Endothelial cell of umbilical vein (primary cell): ENCODE measurements at regions not wholly inside any gene's neighbourhood (a gene's known extent, or its start where the extent isn't known, plus 50 kb on each side); places are given as distances from the start of the nearest gene placed in this dataset.

Experiments
- BruUV-seq: library from RNA; stranded (reverse); fragments of 400-500 nt; replicated peaks from 2 replicates; lab custom pipeline; 2021; lab: Mats Ljungman, UMichigan
- CTCF ChIA-PET: fragments of 300-600, 350-600 bp; sonication (Branson Sonifier 250); formaldehyde crosslinking; loops from one replicate; lab custom pipeline; 2021; ENCODE audit warnings: antibody characterized with exemption, inconsistent platforms; lab: Charles Lee
- POLR2A ChIA-PET: fragments of 300-600, 350-600 bp; sonication (Branson Sonifier 250); formaldehyde crosslinking; loops from one replicate; lab custom pipeline; 2021; ENCODE audit warnings: antibody characterized with exemption, inconsistent platforms; lab: Charles Lee
- DNase-seq: peaks from one replicate; pipeline ENCODE4 v3.0.0-alpha.2; 2011; ENCODE audit warnings: low read depth, low spot score
- FAIRE-seq: peaks from 2 replicates; lab custom pipeline; 2011; peaks lifted over from hg19 to GRCh38; lab: Jason Lieb, UNC
- H2AFZ ChIP-seq: 2 replicates; pipeline ENCODE4 v1.6.0; 2012; ENCODE audit warnings: low read depth, low read length, control low read depth, inconsistent platforms
- H3K27ac ChIP-seq: 2 replicates; pipeline ENCODE4 v1.5.1; 2011; ENCODE audit warnings: low read depth, mild to moderate bottlenecking, control low read depth, low read length, moderate library complexity; ENCODE audit not compliant: insufficient read depth
- H3K27me3 ChIP-seq, 2 experiments: 2 replicates each; pipeline versions ENCODE4 v1.6.0 to v1.6.1; 2011; ENCODE audit warnings: low read length in 2 of 2, mixed read lengths in 1 of 2; ENCODE audit not compliant: control insufficient read depth in 2 of 2, insufficient read depth in 2 of 2
- H3K36me3 ChIP-seq, 2 experiments: 2 replicates in 1 of 2; 3 replicates in 1 of 2; pipeline ENCODE4 v1.5.1; 2011; ENCODE audit warnings: low read length in 2 of 2, mild to moderate bottlenecking in 1 of 2, moderate library complexity in 1 of 2; ENCODE audit not compliant: control insufficient read depth in 2 of 2, insufficient read depth in 2 of 2; ENCODE audit errors: extremely low read depth in 1 of 2
- H3K4me1 ChIP-seq: 3 replicates; pipeline ENCODE4 v1.5.1; 2011; ENCODE audit warnings: mild to moderate bottlenecking, low read length; ENCODE audit not compliant: control insufficient read depth, insufficient read depth; ENCODE audit errors: extremely low read depth
- H3K4me2 ChIP-seq: 2 replicates; pipeline ENCODE4 v1.6.1; 2011; ENCODE audit warnings: low read length, control low read depth, mixed read lengths; ENCODE audit not compliant: insufficient read depth
- H3K4me3 ChIP-seq, 3 experiments: fragments of 200-600 bp in 1 of 3; sonication (generic), shearing (Covaris generic) in 1 of 3; replicated peaks in 1 of 3; 2 replicates each; pipeline ENCODE4 v1.5.1; 2011 to 2016; ENCODE audit warnings: control low read depth in 3 of 3, low read length in 3 of 3, mild to moderate bottlenecking in 2 of 3, inconsistent platforms in 1 of 3, low read depth in 1 of 3, moderate library complexity in 1 of 3; ENCODE audit not compliant: insufficient read depth in 1 of 3
- H3K79me2 ChIP-seq: 2 replicates; pipeline ENCODE4 v1.6.0; 2012; ENCODE audit warnings: low read length, inconsistent platforms; ENCODE audit not compliant: control insufficient read depth, insufficient read depth
- H3K9ac ChIP-seq: replicated peaks from 2 replicates; pipeline ENCODE3; 2011; ENCODE audit warnings: low read length, control low read depth; ENCODE audit not compliant: insufficient read depth; ENCODE audit errors: extremely low read depth
- H3K9me1 ChIP-seq: replicated peaks from 3 replicates; pipeline ENCODE4 v1.6.0; 2011; ENCODE audit warnings: mild to moderate bottlenecking, low read length; ENCODE audit not compliant: control insufficient read depth, insufficient read depth; ENCODE audit errors: extremely low read depth
- H3K9me3 ChIP-seq: replicated peaks from 2 replicates; pipeline ENCODE4 v1.5.1; 2012; ENCODE audit warnings: low read length, inconsistent platforms; ENCODE audit not compliant: control insufficient read depth, insufficient read depth
- H4K20me1 ChIP-seq: replicated peaks from 2 replicates; pipeline ENCODE3; 2011; ENCODE audit warnings: mild to moderate bottlenecking, low read length; ENCODE audit not compliant: control insufficient read depth, insufficient read depth; ENCODE audit errors: extremely low read depth
- CTCF ChIP-seq, 2 donors: IDR thresholded peaks; 1 replicate in 1 of 2; 2 replicates in 1 of 2; pipeline ENCODE4 v1.5.1; 2011; ENCODE audit warnings: low read length in 2 of 2, mild to moderate bottlenecking in 2 of 2, moderate library complexity in 2 of 2, control low read depth in 1 of 2, inconsistent platforms in 1 of 2, low read depth in 1 of 2; ENCODE audit not compliant: insufficient read depth in 1 of 2; ENCODE audit errors: extremely low read depth in 1 of 2
- EZH2 ChIP-seq: IDR thresholded peaks from 2 replicates; pipeline ENCODE4 v1.6.1; 2012; ENCODE audit warnings: borderline replicate concordance, low read depth, mild to moderate bottlenecking, moderate library complexity, low read length, inconsistent platforms; ENCODE audit not compliant: severe bottlenecking
- FOS ChIP-seq: IDR thresholded peaks from 2 replicates; pipeline ENCODE4 v1.6.1; 2011; ENCODE audit warnings: mild to moderate bottlenecking, low read length, moderate library complexity, borderline replicate concordance; ENCODE audit not compliant: insufficient read depth
- GATA2 ChIP-seq: IDR thresholded peaks from 2 replicates; pipeline ENCODE4 v1.7.0; 2011; ENCODE audit warnings: low read depth, mild to moderate bottlenecking, moderate library complexity, mixed read lengths, low read length; ENCODE audit not compliant: insufficient read length, insufficient read depth
- JUN ChIP-seq: IDR thresholded peaks from 2 replicates; pipeline ENCODE4 v1.6.1; 2011; ENCODE audit warnings: borderline replicate concordance, low read depth; ENCODE audit not compliant: insufficient read length, insufficient read depth
- MAX ChIP-seq: IDR thresholded peaks from 2 replicates; pipeline ENCODE4 v1.6.1; 2011; ENCODE audit not compliant: insufficient read depth, insufficient read length
- MYC ChIP-seq: IDR thresholded peaks from one replicate; pipeline ENCODE4 v1.6.1; 2011; ENCODE audit warnings: mild to moderate bottlenecking, low read depth, low read length
- POLR2A ChIP-seq: IDR thresholded peaks from 2 replicates; pipeline ENCODE4 v1.6.1; 2012; ENCODE audit warnings: low read depth, mild to moderate bottlenecking, control low read depth, low read length
- POLR2AphosphoS5 ChIP-seq: IDR thresholded peaks from 2 replicates; pipeline ENCODE4 v1.6.1; 2012; ENCODE audit warnings: low read depth, mild to moderate bottlenecking, control low read depth, low read length, moderate library complexity; ENCODE audit not compliant: insufficient read depth
- dilution Hi-C: fragments of 300-500 bp; cut with MboI; formaldehyde crosslinking; loops from one replicate; pipeline ENCODE4 v1.15.0; 2019; ENCODE audit warnings: low sequenced_read_pairs; ENCODE audit not compliant: extremely low pct_ligation_motif_present
- intact Hi-C: fragments of 100-400 bp; cut with micrococcal nuclease; formaldehyde crosslinking; loops from one replicate; pipeline ENCODE4 v1.10.0; 2022

- no TSS peak for BruUV-seq
- no peaks in the 10 kb centered on the region for H4K20me1 ChIP-seq
- ChIA-PET CTCF (no interaction called here), POLR2A (no interaction called here)
- no peak overlapping the region for H3K27ac ChIP-seq
- DNase-seq (no peak), FAIRE-seq (no peak)
- TF ChIP-seq GATA2 (no peak), FOS (no peak), EZH2 (no peak), MYC (no peak), JUN (no peak), MAX (no peak), CTCF (IDR thresholded peaks at IDR 0.05; ENCODE audit: extremely low read depth in 1 of 2, insufficient read depth in 1 of 2, low read depth in 1 of 2, low read length in 2 of 2) (no peak), POLR2A (no peak), POLR2AphosphoS5 (no peak)
- H3K4me1 ChIP-seq, result no peaks in the 10 kb centered on the region
- no peaks in the 10 kb centered on the region for H3K79me2 ChIP-seq
- no peak overlapping the region for H3K4me3 ChIP-seq
- no peaks in the 10 kb centered on the region for H3K36me3 ChIP-seq
- H2AFZ ChIP-seq, result no peak overlapping the region
- no peaks in the 10 kb centered on the region for H3K27me3 ChIP-seq
- intact Hi-C loops, result no loop called here
- H3K4me2 ChIP-seq, result no peak overlapping the region
- no peaks in the 10 kb centered on the region for H3K9me1 ChIP-seq
- no peak overlapping the region for H3K9ac ChIP-seq
- H3K9me3 ChIP-seq, result no peaks in the 10 kb centered on the region
- dilution Hi-C loops, result no loop called here
Measured at GRCh38 chr2:167454036-167454435, 565.8 kb downstream of the XIRP2 start.
